DOHH2 (cell line): ENCODE measurements at regions not wholly inside any gene's neighbourhood (a gene's known extent, or its start where the extent isn't known, plus 50 kb on each side); places are given as distances from the start of the nearest gene placed in this dataset.

Source experiments
- H3F3A ChIP-seq: fragments of 200-600 bp; sonication (generic), shearing (Covaris generic); 2 replicates; pipeline ENCODE4 v1.6.0; 2016; ENCODE audit warnings: antibody characterized with exemption, mild to moderate bottlenecking; ENCODE audit not compliant: control insufficient read depth, insufficient read depth
- H3K27ac ChIP-seq: fragments of 200-600 bp; sonication (generic); 2 replicates; pipeline ENCODE4 v1.5.1; 2014; ENCODE audit warnings: low read depth, mild to moderate bottlenecking, low read length, moderate library complexity
- H3K27me3 ChIP-seq: fragments of 200-600 bp; sonication (generic); 2 replicates; pipeline ENCODE4 v1.6.1; 2014; ENCODE audit warnings: mild to moderate bottlenecking, low read length, mixed read lengths; ENCODE audit not compliant: control insufficient read depth
- H3K36me3 ChIP-seq: fragments of 200-600 bp; sonication (generic); 2 replicates; pipeline ENCODE4 v1.6.1; 2014; ENCODE audit warnings: mild to moderate bottlenecking, low read length, moderate library complexity, mixed read lengths; ENCODE audit not compliant: control insufficient read depth
- H3K4me1 ChIP-seq: fragments of 200-600 bp; sonication (generic); 2 replicates; pipeline ENCODE4 v1.6.1; 2014; ENCODE audit warnings: mild to moderate bottlenecking, low read length, mixed read lengths; ENCODE audit not compliant: control insufficient read depth
- H3K4me2 ChIP-seq: fragments of 200-600 bp; sonication (generic); 2 replicates; pipeline ENCODE4 v1.6.0; 2014; ENCODE audit warnings: mild to moderate bottlenecking, low read length, moderate library complexity
- H3K4me3 ChIP-seq: fragments of 200-600 bp; sonication (generic); 2 replicates; pipeline ENCODE4 v1.5.1; 2014; ENCODE audit warnings: mild to moderate bottlenecking, low read length, mixed read lengths
- H3K79me2 ChIP-seq: fragments of 200-600 bp; sonication (generic); 2 replicates; pipeline ENCODE4 v1.6.1; 2014; ENCODE audit warnings: mild to moderate bottlenecking, low read length, mixed read lengths; ENCODE audit not compliant: control insufficient read depth
- H3K9me2 ChIP-seq: fragments of 200-600 bp; sonication (generic); replicated peaks from 2 replicates; pipeline ENCODE4 v1.6.1; 2014; ENCODE audit warnings: mild to moderate bottlenecking, low read length, mixed read lengths; ENCODE audit not compliant: control insufficient read depth
- H3K9me3 ChIP-seq: fragments of 200-600 bp; sonication (generic); 2 replicates; pipeline ENCODE4 v1.6.1; 2014; ENCODE audit warnings: antibody characterized with exemption, low read length, mixed read lengths; ENCODE audit not compliant: control insufficient read depth, insufficient read depth
- H4K20me1 ChIP-seq: fragments of 200-600 bp; sonication (generic); 2 replicates; pipeline ENCODE4 v1.6.0; 2014; ENCODE audit warnings: low read depth, mild to moderate bottlenecking, antibody characterized with exemption, low read length, moderate library complexity; ENCODE audit not compliant: control insufficient read depth, insufficient read depth
- EZH2phosphoT487 ChIP-seq: fragments of 200-600 bp; sonication (generic); IDR thresholded peaks from 2 replicates; pipeline ENCODE4 v1.6.1; 2017; ENCODE audit warnings: borderline replicate concordance, mild to moderate bottlenecking, antibody characterized with exemption, low read length, moderate library complexity, mixed read lengths
- TF ChIP-seq, protein P1 (sequence below): fragments of 200-600 bp; sonication (generic); IDR thresholded peaks from one replicate; pipeline ENCODE4 v1.5.1; 2014; ENCODE audit warnings: antibody characterized with exemption, mild to moderate bottlenecking, low read depth, low read length; ENCODE audit not compliant: poor library complexity, severe bottlenecking

DNA sequence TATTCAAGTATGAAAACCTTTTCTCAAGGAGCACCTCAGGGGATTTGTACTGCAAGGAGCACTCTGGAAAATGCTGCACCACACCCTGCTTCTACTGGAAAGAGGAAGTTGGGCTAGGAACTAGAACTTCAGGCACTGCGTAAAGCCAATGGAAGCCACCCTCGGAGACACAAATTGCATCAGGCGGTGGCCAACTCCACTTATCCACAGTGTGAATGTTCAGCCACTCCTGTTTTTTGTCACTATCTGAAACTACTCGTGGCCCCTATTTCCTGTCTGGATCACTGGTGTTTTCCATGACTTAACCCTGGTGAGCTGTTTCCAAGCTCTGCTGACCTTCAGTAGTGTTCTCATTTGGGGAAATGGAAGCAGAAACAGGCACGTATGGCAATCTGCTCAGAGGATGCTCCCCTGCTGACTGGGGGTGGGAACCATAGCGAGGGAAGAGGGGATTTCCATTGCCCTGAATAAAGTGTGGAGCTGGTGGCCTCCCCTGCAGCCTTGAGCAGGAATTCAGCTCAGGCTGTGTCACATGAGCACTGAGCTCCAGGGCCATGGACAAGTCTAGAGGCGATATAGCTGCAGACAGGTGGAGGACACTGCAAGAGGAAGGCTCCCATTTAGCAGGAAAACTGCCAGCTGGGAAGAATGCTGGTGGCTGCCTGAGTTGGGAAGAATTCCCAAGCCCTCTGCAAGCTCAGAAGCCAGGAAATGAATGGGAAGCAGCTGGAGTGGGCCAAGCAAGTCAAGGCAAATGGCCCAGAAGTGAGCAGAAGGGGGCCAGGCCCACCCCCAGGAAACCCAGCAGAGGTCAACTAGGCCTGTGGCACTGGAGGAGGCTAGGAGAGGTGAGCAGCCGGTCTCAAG is 50.5 kb upstream of the RAP1B start:
- H3K4me2 ChIP-seq: no peak overlapping the region
- peaks cover 8% of the 10 kb centered on the region; the same call in 1 of the 2 replicates for H3K27me3 ChIP-seq
- H3K4me1 ChIP-seq: 0 out of 2 replicates have a peak, but pooled peaks cover 2% of the 10 kb centered on the region
- H4K20me1 ChIP-seq: no peaks in the 10 kb centered on the region
- no peaks in the 10 kb centered on the region for H3K79me2 ChIP-seq
- H3K9me2 ChIP-seq: no peaks in the 10 kb centered on the region
- H3K4me3 ChIP-seq: no peak overlapping the region
- H3K27ac ChIP-seq: no peak overlapping the region
- no peaks in the 10 kb centered on the region for H3F3A ChIP-seq
- no peaks in the 10 kb centered on the region for H3K36me3 ChIP-seq
- TF ChIP-seq, protein P1, sequence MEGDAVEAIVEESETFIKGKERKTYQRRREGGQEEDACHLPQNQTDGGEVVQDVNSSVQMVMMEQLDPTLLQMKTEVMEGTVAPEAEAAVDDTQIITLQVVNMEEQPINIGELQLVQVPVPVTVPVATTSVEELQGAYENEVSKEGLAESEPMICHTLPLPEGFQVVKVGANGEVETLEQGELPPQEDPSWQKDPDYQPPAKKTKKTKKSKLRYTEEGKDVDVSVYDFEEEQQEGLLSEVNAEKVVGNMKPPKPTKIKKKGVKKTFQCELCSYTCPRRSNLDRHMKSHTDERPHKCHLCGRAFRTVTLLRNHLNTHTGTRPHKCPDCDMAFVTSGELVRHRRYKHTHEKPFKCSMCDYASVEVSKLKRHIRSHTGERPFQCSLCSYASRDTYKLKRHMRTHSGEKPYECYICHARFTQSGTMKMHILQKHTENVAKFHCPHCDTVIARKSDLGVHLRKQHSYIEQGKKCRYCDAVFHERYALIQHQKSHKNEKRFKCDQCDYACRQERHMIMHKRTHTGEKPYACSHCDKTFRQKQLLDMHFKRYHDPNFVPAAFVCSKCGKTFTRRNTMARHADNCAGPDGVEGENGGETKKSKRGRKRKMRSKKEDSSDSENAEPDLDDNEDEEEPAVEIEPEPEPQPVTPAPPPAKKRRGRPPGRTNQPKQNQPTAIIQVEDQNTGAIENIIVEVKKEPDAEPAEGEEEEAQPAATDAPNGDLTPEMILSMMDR: no peak
- TF ChIP-seq EZH2phosphoT487: no peak
- H3K9me3 ChIP-seq: no peaks in the 10 kb centered on the region

DNA sequence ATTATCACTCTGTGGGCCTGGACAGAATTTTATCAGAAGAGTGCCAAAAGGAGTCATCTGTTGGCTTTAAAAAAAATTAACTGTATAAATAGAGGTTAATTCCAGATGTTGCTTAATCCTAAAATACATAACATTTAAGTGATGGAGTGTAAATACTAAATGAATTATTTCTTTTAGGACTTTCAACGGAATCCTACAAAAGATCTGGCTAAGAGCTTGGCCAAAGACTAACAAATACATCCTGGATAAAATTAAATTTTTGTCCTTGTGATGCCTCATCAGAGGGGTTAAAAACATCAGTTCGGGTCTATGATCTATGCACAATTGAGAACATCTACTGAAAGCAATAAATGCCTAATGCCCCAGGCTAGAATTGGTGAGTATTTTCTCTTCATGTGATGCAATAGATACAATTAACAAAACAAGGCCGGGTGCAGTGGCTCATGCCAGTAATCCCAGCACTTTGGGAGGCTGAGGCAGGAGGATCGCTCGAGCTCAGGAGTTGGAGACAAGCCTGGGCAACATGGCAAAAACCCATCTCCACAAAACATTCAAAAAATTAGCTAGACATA is 49.8 kb upstream of the RAP1B start:
- no peaks in the 10 kb centered on the region for H3K79me2 ChIP-seq
- 0 out of 2 replicates have a peak, but pooled peaks cover 2% of the 10 kb centered on the region for H3K4me1 ChIP-seq
- no peak overlapping the region for H3K27ac ChIP-seq
- TF ChIP-seq, protein P1: no peak
- TF ChIP-seq EZH2phosphoT487: no peak
- H3K4me2 ChIP-seq: no peak overlapping the region
- H3K9me3 ChIP-seq: no peaks in the 10 kb centered on the region
- no peaks in the 10 kb centered on the region for H3F3A ChIP-seq
- no peak overlapping the region for H3K4me3 ChIP-seq
- no peaks in the 10 kb centered on the region for H3K9me2 ChIP-seq
- no peaks in the 10 kb centered on the region for H4K20me1 ChIP-seq
- H3K36me3 ChIP-seq: no peaks in the 10 kb centered on the region
- peaks cover 6% of the 10 kb centered on the region; the same call in 1 of the 2 replicates for H3K27me3 ChIP-seq
